Astrocyte (in vitro differentiated cells and primary cell): ENCODE measurements at regions not wholly inside any gene's neighbourhood (a gene's known extent, or its start where the extent isn't known, plus 50 kb on each side); places are given as distances from the start of the nearest gene placed in this dataset.

Experiments
- EZH2 ChIP-seq: IDR thresholded peaks from 2 replicates; pipeline ENCODE4 v1.6.1; 2012; ENCODE audit warnings: mild to moderate bottlenecking, low read length, inconsistent platforms; ENCODE audit not compliant: insufficient read depth
- TF ChIP-seq, protein P1 (sequence below): IDR thresholded peaks from 2 replicates; pipeline ENCODE4 v1.5.1; 2011; ENCODE audit warnings: low read depth, mild to moderate bottlenecking, inconsistent platforms, low read length, moderate library complexity; ENCODE audit not compliant: insufficient read depth

DNA sequence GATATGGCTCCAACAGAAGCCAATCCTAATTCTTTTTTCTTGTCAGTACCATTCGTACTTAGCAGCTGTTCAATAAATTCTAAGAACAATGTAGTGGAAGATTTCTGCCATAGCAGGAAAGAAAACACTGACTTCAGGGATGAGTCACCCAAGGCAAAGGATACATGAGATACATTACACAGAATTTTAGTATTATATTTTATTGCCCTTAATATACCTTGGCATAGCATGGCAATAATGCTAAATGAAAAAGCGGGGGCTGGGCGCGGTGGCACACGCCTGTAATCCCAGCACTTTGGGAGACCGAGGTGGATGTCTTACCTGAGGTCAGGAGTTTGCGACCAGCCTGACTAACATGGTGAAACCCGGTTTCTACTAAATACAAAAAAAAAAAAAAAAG, 619.1 kb upstream of the DAB2 start:
- TF ChIP-seq, protein P1, sequence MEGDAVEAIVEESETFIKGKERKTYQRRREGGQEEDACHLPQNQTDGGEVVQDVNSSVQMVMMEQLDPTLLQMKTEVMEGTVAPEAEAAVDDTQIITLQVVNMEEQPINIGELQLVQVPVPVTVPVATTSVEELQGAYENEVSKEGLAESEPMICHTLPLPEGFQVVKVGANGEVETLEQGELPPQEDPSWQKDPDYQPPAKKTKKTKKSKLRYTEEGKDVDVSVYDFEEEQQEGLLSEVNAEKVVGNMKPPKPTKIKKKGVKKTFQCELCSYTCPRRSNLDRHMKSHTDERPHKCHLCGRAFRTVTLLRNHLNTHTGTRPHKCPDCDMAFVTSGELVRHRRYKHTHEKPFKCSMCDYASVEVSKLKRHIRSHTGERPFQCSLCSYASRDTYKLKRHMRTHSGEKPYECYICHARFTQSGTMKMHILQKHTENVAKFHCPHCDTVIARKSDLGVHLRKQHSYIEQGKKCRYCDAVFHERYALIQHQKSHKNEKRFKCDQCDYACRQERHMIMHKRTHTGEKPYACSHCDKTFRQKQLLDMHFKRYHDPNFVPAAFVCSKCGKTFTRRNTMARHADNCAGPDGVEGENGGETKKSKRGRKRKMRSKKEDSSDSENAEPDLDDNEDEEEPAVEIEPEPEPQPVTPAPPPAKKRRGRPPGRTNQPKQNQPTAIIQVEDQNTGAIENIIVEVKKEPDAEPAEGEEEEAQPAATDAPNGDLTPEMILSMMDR = no peak
- TF ChIP-seq EZH2 = no peak
